Esophagus muscularis mucosa (tissue), 3 donors: ENCODE measurements at regions not wholly inside any gene's neighbourhood (a gene's known extent, or its start where the extent isn't known, plus 50 kb on each side); places are given as distances from the start of the nearest gene placed in this dataset.

Experiments used
- CTCF ChIP-seq, 3 experiments: fragments of 200-600 bp in 2 of 3; fragments of 450-650 bp in 1 of 3; sonication (generic) in 2 of 3; IDR thresholded peaks; one replicate each; pipeline ENCODE4 v1.5.1; 2017 to 2019; ENCODE audit warnings: antibody characterized with exemption in 3 of 3, mild to moderate bottlenecking in 2 of 3, moderate library complexity in 1 of 3
- POLR2A ChIP-seq: fragments of 450-650 bp; IDR thresholded peaks from one replicate; pipeline ENCODE4 v1.6.1; 2017; ENCODE audit warnings: antibody characterized with exemption, moderate library complexity, mild to moderate bottlenecking, low read depth
- POLR2AphosphoS5 ChIP-seq, 2 donors: sonication (generic); formaldehyde crosslinking; IDR thresholded peaks; one replicate each; pipeline ENCODE4 v1.6.1; 2017; ENCODE audit warnings: antibody characterized with exemption in 2 of 2

- no peak for TF ChIP-seq POLR2A
- no peak for TF ChIP-seq POLR2AphosphoS5 (IDR thresholded peaks at IDR 0.05)
- no peak for TF ChIP-seq CTCF (IDR thresholded peaks at IDR 0.05)
Measured at GRCh38 chr3:22378869-22379268, 627.9 kb upstream of the ZNF385D start.
